Panc1 (cell line): ENCODE measurements at regions not wholly inside any gene's neighbourhood (a gene's known extent, or its start where the extent isn't known, plus 50 kb on each side); places are given as distances from the start of the nearest gene placed in this dataset.

Experiments used
- ATAC-seq: fragments of 200-7000 bp; cut with Tn5 transposase; 2 replicates; pipeline ENCODE4 v1.9.1; 2020; ENCODE audit warnings: mild to moderate bottlenecking, moderate library complexity
- BruUV-seq: library from RNA; stranded (reverse); fragments of 400-500 nt; replicated peaks from 2 replicates; lab custom pipeline; 2021; lab: Mats Ljungman, UMichigan
- CTCF ChIA-PET: fragments of 300-600 bp; sonication (Branson Sonifier 250); formaldehyde crosslinking; loops from one replicate; lab custom pipeline; 2022; ENCODE audit warnings: antibody characterized with exemption; lab: Charles Lee
- POLR2A ChIA-PET: fragments of 300-600 bp; sonication (Branson Sonifier 250); formaldehyde crosslinking; loops from one replicate; lab custom pipeline; 2022; ENCODE audit warnings: antibody characterized with exemption; lab: Charles Lee
- DNase-seq: peaks from one replicate; pipeline ENCODE4 v3.0.0-alpha.2; 2010; ENCODE audit warnings: low read depth, low spot score
- H3K27ac ChIP-seq: 2 replicates; pipeline ENCODE4 v1.5.1; 2011; ENCODE audit warnings: mild to moderate bottlenecking, low read length, inconsistent platforms
- H3K27me3 ChIP-seq: fragments of 200-500 bp; sonication (Bioruptor generic); 2 replicates; pipeline ENCODE4 v1.6.0; 2014; ENCODE audit warnings: low read length, inconsistent platforms; ENCODE audit not compliant: control insufficient read depth, insufficient read depth
- H3K36me3 ChIP-seq: fragments of 200-500 bp; sonication (Bioruptor generic); 2 replicates; pipeline ENCODE4 v1.5.1; 2014; ENCODE audit warnings: inconsistent platforms, mild to moderate bottlenecking, low read length, moderate library complexity; ENCODE audit not compliant: control insufficient read depth, insufficient read depth
- H3K4me1 ChIP-seq: 2 replicates; pipeline ENCODE4 v1.5.1; 2011; ENCODE audit warnings: inconsistent platforms, mild to moderate bottlenecking, low read length, moderate library complexity; ENCODE audit not compliant: control insufficient read depth, insufficient read depth
- H3K4me3 ChIP-seq, 2 experiments: 2 replicates each; pipeline ENCODE4 v1.5.1; 2011 to 2012; ENCODE audit warnings: low read depth in 2 of 2, low read length in 2 of 2, mild to moderate bottlenecking in 2 of 2, inconsistent platforms in 1 of 2, moderate library complexity in 1 of 2
- H3K9me3 ChIP-seq: fragments of 200-500 bp; sonication (Bioruptor generic); 2 replicates; pipeline ENCODE4 v1.5.1; 2014; ENCODE audit warnings: low read depth, mild to moderate bottlenecking, inconsistent platforms, low read length, moderate library complexity; ENCODE audit not compliant: control insufficient read depth, insufficient read depth
- POLR2AphosphoS5 ChIP-seq: IDR thresholded peaks from 2 replicates; pipeline ENCODE4 v1.6.1; 2012; ENCODE audit warnings: mild to moderate bottlenecking, low read depth, low read length, moderate library complexity
- SIN3A ChIP-seq: IDR thresholded peaks from 2 replicates; pipeline ENCODE4 v1.6.1; 2012; ENCODE audit warnings: low read depth, mild to moderate bottlenecking, low read length, moderate library complexity, borderline replicate concordance; ENCODE audit not compliant: insufficient read depth
- TCF7L2 ChIP-seq: IDR thresholded peaks from 2 replicates; pipeline ENCODE4 v1.6.1; 2011; ENCODE audit warnings: mild to moderate bottlenecking, low read depth, low read length, inconsistent platforms
- in situ Hi-C: cut with HindIII; loops from 2 replicates; pipeline ENCODE4 v1.10.0; 2016; ENCODE audit warnings: low sequenced_read_pairs, low pct_unique_long_range_greater_than_20kb
- intact Hi-C: fragments of 100-400 bp; cut with micrococcal nuclease; formaldehyde crosslinking; loops from one replicate; pipeline ENCODE4 v1.10.0; 2022; ENCODE audit not compliant: unreplicated experiment
- TF ChIP-seq, protein P1 (sequence below), 2 experiments: IDR thresholded peaks; 2 replicates each; pipeline ENCODE4 v1.6.1; 2011 to 2012; ENCODE audit warnings: low read depth in 2 of 2, control low read depth in 1 of 2, low read length in 1 of 2, mild to moderate bottlenecking in 1 of 2, moderate library complexity in 1 of 2; ENCODE audit not compliant: insufficient read depth in 1 of 2
- TF ChIP-seq, protein P2 (sequence below): fragments of 450-650 bp; IDR thresholded peaks from 2 replicates; pipeline ENCODE4 v1.5.1; 2017; ENCODE audit warnings: mild to moderate bottlenecking

DNA sequence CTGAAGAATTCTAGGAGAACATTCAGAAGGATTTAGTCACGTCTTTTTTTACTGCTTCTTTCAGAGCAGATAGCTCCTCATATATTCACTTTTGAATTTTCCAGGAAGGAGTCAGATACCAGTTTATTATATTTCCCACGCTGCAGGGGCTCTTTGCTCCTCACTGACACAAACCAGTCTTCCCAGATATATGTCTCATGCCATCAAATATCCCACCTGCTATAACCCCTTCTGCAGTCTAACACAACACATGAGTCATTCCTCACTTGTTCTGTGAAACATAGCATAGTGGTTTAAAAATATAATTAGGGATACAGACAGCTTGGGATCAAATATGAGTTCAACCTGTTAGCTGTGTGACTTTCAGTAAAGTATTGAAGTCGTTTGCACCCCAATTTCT is 251.7 kb upstream of the DPYD start:
- no peak for ATAC-seq
- no peak for TF ChIP-seq POLR2AphosphoS5
- TF ChIP-seq SIN3A, result no peak
- TF ChIP-seq, protein P1, sequence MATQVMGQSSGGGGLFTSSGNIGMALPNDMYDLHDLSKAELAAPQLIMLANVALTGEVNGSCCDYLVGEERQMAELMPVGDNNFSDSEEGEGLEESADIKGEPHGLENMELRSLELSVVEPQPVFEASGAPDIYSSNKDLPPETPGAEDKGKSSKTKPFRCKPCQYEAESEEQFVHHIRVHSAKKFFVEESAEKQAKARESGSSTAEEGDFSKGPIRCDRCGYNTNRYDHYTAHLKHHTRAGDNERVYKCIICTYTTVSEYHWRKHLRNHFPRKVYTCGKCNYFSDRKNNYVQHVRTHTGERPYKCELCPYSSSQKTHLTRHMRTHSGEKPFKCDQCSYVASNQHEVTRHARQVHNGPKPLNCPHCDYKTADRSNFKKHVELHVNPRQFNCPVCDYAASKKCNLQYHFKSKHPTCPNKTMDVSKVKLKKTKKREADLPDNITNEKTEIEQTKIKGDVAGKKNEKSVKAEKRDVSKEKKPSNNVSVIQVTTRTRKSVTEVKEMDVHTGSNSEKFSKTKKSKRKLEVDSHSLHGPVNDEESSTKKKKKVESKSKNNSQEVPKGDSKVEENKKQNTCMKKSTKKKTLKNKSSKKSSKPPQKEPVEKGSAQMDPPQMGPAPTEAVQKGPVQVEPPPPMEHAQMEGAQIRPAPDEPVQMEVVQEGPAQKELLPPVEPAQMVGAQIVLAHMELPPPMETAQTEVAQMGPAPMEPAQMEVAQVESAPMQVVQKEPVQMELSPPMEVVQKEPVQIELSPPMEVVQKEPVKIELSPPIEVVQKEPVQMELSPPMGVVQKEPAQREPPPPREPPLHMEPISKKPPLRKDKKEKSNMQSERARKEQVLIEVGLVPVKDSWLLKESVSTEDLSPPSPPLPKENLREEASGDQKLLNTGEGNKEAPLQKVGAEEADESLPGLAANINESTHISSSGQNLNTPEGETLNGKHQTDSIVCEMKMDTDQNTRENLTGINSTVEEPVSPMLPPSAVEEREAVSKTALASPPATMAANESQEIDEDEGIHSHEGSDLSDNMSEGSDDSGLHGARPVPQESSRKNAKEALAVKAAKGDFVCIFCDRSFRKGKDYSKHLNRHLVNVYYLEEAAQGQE (IDR thresholded peaks at IDR 0.05; ENCODE audit: insufficient read depth in 1 of 2, low read depth in 2 of 2, low read length in 1 of 2), result no peak
- no peak for TF ChIP-seq TCF7L2
- TF ChIP-seq, protein P2, sequence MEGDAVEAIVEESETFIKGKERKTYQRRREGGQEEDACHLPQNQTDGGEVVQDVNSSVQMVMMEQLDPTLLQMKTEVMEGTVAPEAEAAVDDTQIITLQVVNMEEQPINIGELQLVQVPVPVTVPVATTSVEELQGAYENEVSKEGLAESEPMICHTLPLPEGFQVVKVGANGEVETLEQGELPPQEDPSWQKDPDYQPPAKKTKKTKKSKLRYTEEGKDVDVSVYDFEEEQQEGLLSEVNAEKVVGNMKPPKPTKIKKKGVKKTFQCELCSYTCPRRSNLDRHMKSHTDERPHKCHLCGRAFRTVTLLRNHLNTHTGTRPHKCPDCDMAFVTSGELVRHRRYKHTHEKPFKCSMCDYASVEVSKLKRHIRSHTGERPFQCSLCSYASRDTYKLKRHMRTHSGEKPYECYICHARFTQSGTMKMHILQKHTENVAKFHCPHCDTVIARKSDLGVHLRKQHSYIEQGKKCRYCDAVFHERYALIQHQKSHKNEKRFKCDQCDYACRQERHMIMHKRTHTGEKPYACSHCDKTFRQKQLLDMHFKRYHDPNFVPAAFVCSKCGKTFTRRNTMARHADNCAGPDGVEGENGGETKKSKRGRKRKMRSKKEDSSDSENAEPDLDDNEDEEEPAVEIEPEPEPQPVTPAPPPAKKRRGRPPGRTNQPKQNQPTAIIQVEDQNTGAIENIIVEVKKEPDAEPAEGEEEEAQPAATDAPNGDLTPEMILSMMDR, result no peak
- BruUV-seq, result no TSS peak
- Histone ChIP-seq H3K27me3 (no peaks in the 10 kb centered on the region), H3K9me3 (no peaks in the 10 kb centered on the region), H3K36me3 (no peaks in the 10 kb centered on the region), H3K4me1 (no peaks in the 10 kb centered on the region), H3K4me3 (no peak overlapping the region), H3K27ac (no peak overlapping the region)
- ChIA-PET POLR2A (no interaction called here), CTCF (no interaction called here)
- no peak for DNase-seq
- intact Hi-C loops (loop anchor here (10.0 kb wide), 1 partner anchor 58 kb away; no protein-coding TSS in a partner anchor), in situ Hi-C loops (no loop called here)

DNA sequence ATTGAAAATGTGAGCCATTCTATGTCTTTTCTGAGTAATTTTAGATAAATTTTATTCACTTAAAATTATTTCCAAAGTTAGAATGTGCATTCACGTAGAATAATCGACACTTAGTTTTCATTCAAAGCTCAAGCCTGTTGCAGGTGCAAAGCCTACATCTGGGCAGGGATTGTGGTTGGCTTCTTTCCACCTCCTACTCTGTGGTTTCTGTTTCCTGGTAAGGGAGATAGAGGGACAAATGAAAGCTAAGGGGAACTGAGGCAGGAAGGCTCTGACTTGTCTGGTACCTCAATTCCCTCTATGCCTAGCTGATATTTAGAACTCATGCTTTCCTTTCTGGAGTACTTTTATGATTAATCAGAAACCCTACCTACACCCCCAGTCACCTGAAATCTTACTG is 251.2 kb upstream of the DPYD start:
- Histone ChIP-seq H3K9me3 (no peaks in the 10 kb centered on the region), H3K36me3 (no peaks in the 10 kb centered on the region), H3K4me1 (no peaks in the 10 kb centered on the region), H3K4me3 (no peak overlapping the region), H3K27ac (no peak overlapping the region), H3K27me3 (no peaks in the 10 kb centered on the region)
- ATAC-seq, result no peak
- in situ Hi-C loops, result no loop called here
- intact Hi-C loops, result loop anchor here (10.0 kb wide), 1 partner anchor 57 kb away; no protein-coding TSS in a partner anchor
- no peak for DNase-seq
- TF ChIP-seq, protein P2, result no peak
- no peak for TF ChIP-seq SIN3A
- no peak for TF ChIP-seq POLR2AphosphoS5
- TF ChIP-seq, protein P1 (IDR thresholded peaks at IDR 0.05; ENCODE audit: insufficient read depth in 1 of 2, low read depth in 2 of 2, low read length in 1 of 2), result no peak
- ChIA-PET CTCF (no interaction called here), POLR2A (no interaction called here)
- no TSS peak for BruUV-seq
